NCI-H2107 treated with DMSO at 0.1 percent for 48 hours (cell line): ENCODE measurements at regions not wholly inside any gene's neighbourhood (a gene's known extent, or its start where the extent isn't known, plus 50 kb on each side); places are given as distances from the start of the nearest gene placed in this dataset.
"Not testable (repeated sequence)": the region's sequence is repeated elsewhere in the genome, so short reads cannot be mapped to it uniquely, and the experiment has no call there.

ENCODE experiments used
- DNase-seq: peaks from one replicate; lab custom pipeline; 2025; ENCODE audit not compliant: unreplicated experiment; lab: John Stamatoyannopoulos, UW

GRCh38 chr2:106293271-106293783 is 99.2 kb upstream of the UXS1 start:
- no peak for DNase-seq

- no peak for DNase-seq
These were observed 98.5 kb upstream of the UXS1 start for GRCh38 chr2:106292627-106293026.

DNA sequence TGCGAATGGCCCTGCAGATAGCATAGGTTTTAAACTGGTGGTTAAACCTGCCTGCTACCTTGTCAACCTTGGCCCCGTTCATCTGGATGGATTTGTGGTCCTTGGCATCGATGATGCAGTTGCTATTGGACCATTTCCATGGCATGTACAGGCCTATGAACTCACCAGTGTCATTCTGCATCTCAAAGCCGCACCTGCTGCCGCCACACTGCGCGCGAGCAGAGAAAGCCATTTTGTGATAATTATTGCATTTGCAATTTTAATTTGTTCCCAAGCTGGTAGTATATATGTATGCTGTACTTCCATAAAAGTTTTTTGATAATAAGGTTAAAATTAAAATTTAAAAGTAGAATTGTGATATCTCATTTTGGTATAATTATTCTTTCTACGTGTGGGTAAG is 94.8 kb upstream of the UXS1 start:
- DNase-seq, result no peak

GRCh38 chr2:106285237-106285829 is 91.2 kb upstream of the UXS1 start:
- DNase-seq, result no peak

DNA sequence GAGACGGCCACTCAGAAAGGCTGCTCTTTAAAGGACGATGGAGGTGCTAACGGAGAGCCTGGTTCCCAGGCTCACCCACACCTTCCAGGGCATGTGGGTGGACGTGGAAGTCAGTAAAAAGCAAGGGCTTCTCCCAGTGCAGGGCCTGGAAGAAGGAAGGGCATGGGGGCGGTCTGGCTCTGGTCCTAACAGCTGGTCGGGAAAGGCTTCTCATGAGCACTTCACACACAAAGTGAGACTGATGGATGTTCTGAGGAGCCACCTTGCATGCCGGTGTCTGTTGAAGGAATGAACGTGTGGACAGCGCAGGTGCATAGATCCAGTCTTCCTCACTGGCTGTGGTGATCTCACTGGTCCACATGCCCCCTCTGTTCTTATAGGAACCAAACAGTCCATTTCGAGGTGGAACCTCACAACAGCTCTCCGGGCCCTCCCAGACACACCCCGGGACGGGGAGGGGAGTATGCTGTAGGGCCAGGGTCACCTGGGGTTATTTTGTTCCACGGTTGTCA is 90.6 kb upstream of the UXS1 start:
- DNase-seq, result no peak

DNA sequence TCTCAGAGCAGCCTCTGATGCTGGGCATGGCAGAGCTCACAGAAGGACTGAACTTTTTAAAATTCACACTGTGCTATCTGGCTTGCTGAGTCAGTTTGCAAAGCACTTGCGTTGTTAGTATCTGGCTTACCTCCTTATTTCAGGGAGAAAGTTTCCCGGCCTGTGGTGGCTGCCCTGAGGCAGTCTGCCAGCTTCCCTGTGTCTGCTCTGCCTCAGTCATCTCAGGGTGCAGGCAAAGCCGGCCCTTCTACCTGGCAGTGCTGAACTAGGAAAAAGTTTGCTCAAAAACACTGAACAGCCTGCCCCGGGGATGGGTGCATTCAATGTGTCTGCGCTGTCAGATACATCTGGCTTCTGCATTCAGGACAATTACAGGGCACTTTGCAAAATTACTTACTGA is 90.2 kb upstream of the UXS1 start:
- no peak for DNase-seq

- DNase-seq, result not testable (repeated sequence)
These were observed 89.4 kb upstream of the UXS1 start for GRCh38 chr2:106283228-106284152.

- no peak for DNase-seq
These were observed 88.5 kb upstream of the UXS1 start for GRCh38 chr2:106282462-106283170.

GRCh38 chr2:106281907-106282430 is 87.9 kb upstream of the UXS1 start:
- not testable (repeated sequence) for DNase-seq

- no peak for DNase-seq
These were observed 86.8 kb upstream of the UXS1 start for GRCh38 chr2:106280722-106281446.

DNA sequence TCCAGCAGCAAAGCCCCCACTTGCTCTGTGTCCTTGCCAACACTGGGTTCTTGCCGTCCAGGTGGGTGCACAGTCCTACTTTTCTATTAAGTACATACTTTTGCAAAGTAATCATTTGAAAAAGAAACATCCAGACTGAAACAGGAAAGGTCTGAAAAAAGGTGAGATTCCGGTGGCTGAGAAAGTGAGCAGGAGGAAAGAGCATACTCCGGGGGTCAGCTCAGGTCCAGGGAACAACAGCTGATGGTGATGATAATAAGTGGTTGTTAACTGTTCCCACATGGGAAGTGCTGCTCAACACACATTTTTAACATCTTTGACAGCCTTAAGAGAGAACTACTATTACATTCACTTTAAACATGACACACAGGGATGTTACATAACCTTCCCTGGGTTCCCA is 86.1 kb upstream of the UXS1 start:
- DNase-seq, result no peak

DNA sequence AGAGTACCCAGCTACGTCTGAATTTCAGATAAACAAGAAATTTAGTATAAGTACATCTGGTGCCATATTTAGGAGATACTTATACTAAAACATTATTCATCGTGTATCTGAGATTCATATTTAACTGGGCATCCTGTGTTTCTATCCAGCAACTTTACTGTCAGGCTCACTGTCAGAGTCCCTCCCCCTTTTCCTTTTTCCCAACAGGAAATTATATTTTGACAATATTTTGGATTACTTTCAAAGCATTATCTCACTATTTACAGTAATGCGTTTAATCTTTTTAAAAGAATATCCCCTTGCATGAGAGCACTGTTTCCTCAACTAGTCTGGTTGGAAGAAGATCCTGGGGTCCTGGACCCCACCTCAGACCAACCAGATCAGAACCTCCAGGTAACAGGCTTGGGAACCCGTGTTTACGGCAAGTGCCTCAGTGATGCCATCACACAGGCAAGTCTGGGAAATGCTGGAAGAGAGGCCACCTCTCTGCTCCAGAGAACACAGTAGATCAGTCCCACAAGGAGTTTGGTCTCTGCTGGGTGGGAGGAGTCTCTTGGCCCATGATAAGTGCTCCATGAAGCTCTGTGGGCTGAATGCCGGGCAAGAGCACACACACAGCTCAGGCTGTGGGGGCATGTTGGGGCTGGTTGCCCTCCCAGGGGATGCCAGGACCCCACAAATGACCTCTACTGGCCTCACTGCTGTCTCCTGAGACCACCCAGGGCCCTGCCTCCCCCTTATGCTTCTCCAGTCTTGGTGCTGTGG is 84.2 kb upstream of the UXS1 start:
- DNase-seq, result no peak

GRCh38 chr2:106277426-106277825 is 83.3 kb upstream of the UXS1 start:
- no peak for DNase-seq

DNA sequence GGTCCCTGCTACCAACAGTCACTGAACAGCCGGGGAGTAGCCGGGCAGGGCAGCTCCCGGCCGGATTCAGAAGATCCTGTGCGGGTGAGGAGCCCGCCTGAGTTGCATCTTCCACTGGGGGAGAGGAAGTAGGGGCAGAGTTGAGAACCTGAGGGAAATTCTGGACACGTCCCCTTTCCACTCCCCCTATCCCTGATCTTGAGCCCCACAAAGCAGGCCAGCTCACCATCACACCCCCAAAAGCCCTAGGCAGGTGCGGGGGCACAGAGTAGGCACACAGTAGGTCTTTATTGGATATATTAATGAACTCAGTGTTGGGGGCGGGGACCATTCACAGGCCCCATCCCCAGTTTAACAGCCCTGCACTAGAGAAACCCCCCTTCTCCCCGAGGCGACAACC is 81.9 kb upstream of the UXS1 start:
- DNase-seq, result no peak

DNA sequence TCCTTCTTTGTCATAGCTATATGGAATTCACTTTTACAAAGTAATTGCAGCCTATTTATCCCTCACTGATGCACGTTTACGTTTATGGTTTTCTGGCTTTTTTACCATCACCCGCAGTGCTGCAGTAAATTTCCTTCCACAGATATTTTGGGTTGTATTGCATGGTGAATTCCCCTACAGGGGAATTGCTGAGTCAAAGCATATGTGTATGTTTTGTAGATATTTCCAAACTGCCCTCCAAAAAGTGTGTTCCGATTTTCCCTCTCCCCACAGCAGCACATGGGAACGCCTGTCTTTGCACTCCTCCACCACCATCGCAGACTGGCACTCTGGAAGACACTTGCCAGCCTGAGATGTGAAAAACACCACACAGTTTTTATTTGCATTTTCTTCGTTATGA is 80.6 kb upstream of the UXS1 start:
- DNase-seq, result no peak

DNA sequence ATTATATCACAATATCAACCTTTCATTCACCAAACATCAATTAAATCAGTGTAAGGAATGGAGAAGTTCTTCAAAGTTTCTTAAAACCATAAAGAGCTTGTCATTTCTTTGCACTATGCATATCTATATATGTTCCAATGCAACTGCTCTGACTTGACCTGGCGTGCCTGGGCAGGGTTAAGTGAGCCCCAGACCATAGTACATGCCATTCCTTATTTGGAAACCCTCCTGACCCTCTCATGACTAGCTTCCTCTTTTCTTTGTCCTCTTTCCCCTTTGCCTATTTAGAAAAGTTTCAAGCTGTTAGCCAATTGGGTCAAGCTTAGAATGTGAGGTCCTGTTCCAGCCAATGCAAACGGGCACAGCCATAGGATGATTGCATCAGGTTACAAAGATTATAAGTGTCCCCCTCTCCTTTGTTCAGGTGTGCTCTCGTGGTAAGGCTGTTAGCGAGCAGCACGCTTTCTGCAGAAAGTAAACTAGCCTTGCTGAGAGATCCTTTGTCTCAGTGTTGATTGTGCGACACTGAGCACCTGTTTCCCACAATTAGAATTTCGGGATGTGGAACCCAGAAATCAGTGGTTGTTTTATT is 78.2 kb upstream of the UXS1 start:
- no peak for DNase-seq

DNA sequence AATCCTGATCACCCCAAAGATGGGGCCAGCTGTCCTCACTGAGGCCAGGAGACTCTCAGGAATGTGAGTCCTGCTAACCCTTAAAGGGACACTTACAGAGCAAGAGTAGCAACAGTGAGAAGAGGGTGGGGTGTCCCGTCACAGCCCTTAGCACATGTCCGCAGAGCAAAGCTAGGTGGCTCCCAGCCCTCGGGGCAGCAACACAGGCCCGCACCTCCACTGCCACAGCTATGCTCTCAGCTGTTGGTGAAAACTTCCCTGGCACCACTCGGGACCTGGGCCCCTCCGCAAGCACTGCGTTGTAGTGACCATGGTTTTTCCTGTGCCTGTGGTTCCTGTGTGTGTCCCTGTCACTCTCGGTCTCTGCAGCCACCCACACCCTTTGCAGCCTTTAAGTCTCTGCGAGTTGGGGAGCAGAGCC is 76.4 kb upstream of the UXS1 start:
- no peak for DNase-seq

- no peak for DNase-seq
These were observed 75.6 kb upstream of the UXS1 start for GRCh38 chr2:106269591-106270291.

DNA sequence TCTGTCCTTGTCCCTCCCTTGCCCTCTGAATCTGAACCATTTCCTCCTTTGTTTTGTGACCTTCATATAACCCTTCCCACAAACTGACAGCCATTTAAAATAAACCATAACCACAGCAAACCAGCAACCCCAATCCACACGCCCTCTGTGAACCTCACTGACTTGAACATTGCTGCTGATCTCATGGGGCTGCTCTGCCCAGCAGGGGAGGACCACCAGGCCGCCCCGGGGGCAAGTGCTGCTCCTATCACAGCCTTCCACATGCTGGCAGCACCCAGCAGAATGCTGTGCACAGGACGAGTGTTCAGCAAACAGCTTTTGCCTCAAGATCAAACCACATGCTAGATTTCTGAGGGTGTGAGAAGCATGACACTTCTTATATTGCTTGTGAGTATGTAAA is 73.9 kb upstream of the UXS1 start:
- DNase-seq, result no peak
